ENCODE measurements at regions not wholly inside any gene's neighbourhood (a gene's known extent, or its start where the extent isn't known, plus 50 kb on each side); places are given as distances from the start of the nearest gene placed in this dataset.

- TF ChIP-seq ZBTB40 (IDR thresholded peaks at IDR 0.05; ENCODE audit: borderline replicate concordance) (no peak), PKNOX1 (IDR thresholded peaks at IDR 0.05) (no peak), KAT2A (conservative IDR thresholded peaks at IDR 0.05; ENCODE audit: control insufficient read depth, low read depth, low read length) (no peak), IRF3 (IDR thresholded peaks at IDR 0.05) (no peak)
Measured at GRCh38 chr4:111883557-111883999, 261.7 kb upstream of the FAM241A start.
